ENCODE measurements at regions not wholly inside any gene's neighbourhood (a gene's known extent, or its start where the extent isn't known, plus 50 kb on each side); places are given as distances from the start of the nearest gene placed in this dataset.

DNA sequence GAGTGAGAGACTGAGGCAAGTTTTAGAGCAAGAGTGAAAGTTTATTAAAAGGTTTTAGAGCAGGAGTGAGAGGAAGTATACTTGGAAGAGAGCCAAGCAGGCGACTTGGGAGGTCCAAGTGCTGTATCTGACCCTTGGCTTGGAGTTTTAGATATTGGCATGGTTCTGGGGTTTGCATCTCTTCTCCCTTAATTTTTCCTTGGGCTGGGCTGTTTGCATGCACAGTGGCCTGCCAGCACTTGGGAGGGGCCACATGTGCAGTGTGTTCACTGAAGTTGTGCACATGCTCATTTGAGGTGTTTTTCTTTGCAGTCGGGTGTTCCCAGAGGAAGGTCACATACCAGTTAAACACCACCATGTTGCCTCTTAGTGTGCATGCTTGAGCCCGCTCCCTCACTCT is 464.1 kb downstream of the DMRT2 start:
- TF ChIP-seq, protein P1, sequence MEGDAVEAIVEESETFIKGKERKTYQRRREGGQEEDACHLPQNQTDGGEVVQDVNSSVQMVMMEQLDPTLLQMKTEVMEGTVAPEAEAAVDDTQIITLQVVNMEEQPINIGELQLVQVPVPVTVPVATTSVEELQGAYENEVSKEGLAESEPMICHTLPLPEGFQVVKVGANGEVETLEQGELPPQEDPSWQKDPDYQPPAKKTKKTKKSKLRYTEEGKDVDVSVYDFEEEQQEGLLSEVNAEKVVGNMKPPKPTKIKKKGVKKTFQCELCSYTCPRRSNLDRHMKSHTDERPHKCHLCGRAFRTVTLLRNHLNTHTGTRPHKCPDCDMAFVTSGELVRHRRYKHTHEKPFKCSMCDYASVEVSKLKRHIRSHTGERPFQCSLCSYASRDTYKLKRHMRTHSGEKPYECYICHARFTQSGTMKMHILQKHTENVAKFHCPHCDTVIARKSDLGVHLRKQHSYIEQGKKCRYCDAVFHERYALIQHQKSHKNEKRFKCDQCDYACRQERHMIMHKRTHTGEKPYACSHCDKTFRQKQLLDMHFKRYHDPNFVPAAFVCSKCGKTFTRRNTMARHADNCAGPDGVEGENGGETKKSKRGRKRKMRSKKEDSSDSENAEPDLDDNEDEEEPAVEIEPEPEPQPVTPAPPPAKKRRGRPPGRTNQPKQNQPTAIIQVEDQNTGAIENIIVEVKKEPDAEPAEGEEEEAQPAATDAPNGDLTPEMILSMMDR (IDR thresholded peaks at IDR 0.05; ENCODE audit: unreplicated experiment): no peak
- Mint-ChIP-seq H3K9me3 (peaks cover 23% of the 10 kb centered on the region), H3K4me3 (no peak overlapping the region), H3K36me3 (no peaks in the 10 kb centered on the region), H3K4me1 (no peaks in the 10 kb centered on the region), H3K27ac (no peak overlapping the region), H3K27me3 (ENCODE audit: low read depth) (peaks cover 5% of the 10 kb centered on the region)
- DNase-seq (ENCODE audit: low spot score in 2 of 2, unreplicated experiment in 2 of 2): no peak

GRCh38 chr9:1514776-1515363 is 464.7 kb downstream of the DMRT2 start:
- H3K4me3 Mint-ChIP-seq: no peak overlapping the region
- peaks cover 5% of the 10 kb centered on the region for H3K27me3 Mint-ChIP-seq (ENCODE audit: low read depth)
- peaks cover 23% of the 10 kb centered on the region for H3K9me3 Mint-ChIP-seq
- H3K36me3 Mint-ChIP-seq: no peaks in the 10 kb centered on the region
- TF ChIP-seq, protein P1 (IDR thresholded peaks at IDR 0.05; ENCODE audit: unreplicated experiment): no peak
- no peaks in the 10 kb centered on the region for H3K4me1 Mint-ChIP-seq
- no peak overlapping the region for H3K27ac Mint-ChIP-seq
- no peak for DNase-seq (ENCODE audit: low spot score in 2 of 2, unreplicated experiment in 2 of 2)

DNA sequence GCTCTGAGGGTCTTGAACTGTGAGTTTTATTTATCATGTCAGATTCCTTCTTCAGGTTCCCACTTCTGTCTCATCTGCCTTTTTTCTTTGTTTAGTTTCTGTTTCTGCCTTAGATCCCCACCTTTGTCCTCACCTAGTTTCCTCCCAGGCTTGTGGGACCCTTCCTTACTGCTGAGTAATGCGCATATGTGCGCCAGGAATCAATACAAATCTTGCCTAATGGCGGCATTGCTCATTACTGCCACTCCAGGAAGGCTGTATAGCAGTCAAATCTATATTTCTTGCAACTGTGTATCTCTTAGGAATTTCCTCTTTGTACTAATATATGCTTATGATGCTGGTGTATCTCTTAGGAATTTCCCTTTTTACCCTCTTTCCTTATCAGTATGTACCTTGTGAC is 465.4 kb downstream of the DMRT2 start:
- Mint-ChIP-seq H3K27me3 (ENCODE audit: low read depth) (peaks cover 5% of the 10 kb centered on the region), H3K9me3 (peaks cover 26% of the 10 kb centered on the region), H3K4me1 (no peaks in the 10 kb centered on the region), H3K27ac (no peak overlapping the region), H3K4me3 (no peak overlapping the region), H3K36me3 (no peaks in the 10 kb centered on the region)
- TF ChIP-seq, protein P1 (IDR thresholded peaks at IDR 0.05; ENCODE audit: unreplicated experiment): no peak
- DNase-seq (ENCODE audit: low spot score in 2 of 2, unreplicated experiment in 2 of 2): no peak

DNA sequence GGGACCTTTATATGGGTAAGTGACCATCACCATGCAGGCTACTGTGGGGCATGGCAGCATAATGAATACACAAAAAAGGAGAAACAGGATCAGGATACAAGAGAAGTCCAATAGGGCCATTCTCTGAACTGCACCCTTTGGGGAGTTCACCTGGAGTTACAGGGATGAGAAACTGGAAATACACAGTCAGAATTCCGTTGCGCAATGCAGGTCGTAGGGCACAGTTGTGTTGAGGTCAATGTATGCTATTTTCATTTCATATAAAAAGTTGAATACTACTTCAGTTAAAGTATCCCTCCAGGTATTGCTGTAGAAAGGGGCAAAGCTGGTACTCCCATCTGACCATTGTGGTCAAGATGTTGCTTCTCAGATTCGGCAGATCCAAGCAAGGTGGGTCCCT is 471.4 kb downstream of the DMRT2 start:
- Mint-ChIP-seq H3K9me3 (peaks cover 4% of the 10 kb centered on the region), H3K4me1 (no peaks in the 10 kb centered on the region), H3K27ac (no peak overlapping the region), H3K27me3 (ENCODE audit: low read depth) (peaks cover 2% of the 10 kb centered on the region), H3K36me3 (no peaks in the 10 kb centered on the region), H3K4me3 (no peak overlapping the region)
- TF ChIP-seq, protein P1 (IDR thresholded peaks at IDR 0.05; ENCODE audit: unreplicated experiment): no peak
- no peak for DNase-seq (ENCODE audit: low spot score in 2 of 2, unreplicated experiment in 2 of 2)

DNA sequence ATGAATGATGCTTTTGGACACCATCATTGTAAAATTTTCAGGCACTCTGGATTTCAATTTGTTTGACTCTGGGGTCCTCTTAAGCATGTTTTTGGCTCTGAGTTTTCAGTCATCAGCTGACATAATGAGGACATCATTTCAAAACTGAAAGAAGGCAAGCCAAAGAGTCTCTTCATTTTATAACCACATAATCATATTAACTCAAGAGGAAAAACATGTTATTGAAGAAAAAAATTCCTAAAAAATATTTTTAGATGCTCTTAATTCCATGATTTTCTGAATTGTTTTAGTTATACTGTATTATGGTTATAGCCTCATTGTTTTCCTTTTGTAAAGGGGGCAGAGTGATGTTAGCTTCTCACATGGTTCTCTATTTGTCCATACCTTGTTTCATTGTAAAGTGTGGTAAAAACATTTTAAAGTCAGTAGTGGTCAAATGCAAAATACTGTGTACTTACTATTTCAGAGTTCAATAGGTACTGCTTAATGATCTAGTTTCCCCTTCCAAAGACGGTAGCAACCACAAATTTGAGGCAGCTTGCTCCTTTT is 472.1 kb downstream of the DMRT2 start:
- H3K36me3 Mint-ChIP-seq: no peaks in the 10 kb centered on the region
- TF ChIP-seq, protein P1 (IDR thresholded peaks at IDR 0.05; ENCODE audit: unreplicated experiment): no peak

More for the DNA sequence above, 472.1 kb downstream of the DMRT2 start:
- DNase-seq (ENCODE audit: low spot score in 2 of 2, unreplicated experiment in 2 of 2): no peak
- peaks cover 2% of the 10 kb centered on the region for H3K27me3 Mint-ChIP-seq (ENCODE audit: low read depth)
- H3K9me3 Mint-ChIP-seq: peaks cover 4% of the 10 kb centered on the region
- no peaks in the 10 kb centered on the region for H3K4me1 Mint-ChIP-seq
- no peak overlapping the region for H3K27ac Mint-ChIP-seq
- no peak overlapping the region for H3K4me3 Mint-ChIP-seq

Data from mesothelial cell of epicardium (in vitro differentiated cells).